ENCODE measurements at regions not wholly inside any gene's neighbourhood (a gene's known extent, or its start where the extent isn't known, plus 50 kb on each side); places are given as distances from the start of the nearest gene placed in this dataset.

DNA sequence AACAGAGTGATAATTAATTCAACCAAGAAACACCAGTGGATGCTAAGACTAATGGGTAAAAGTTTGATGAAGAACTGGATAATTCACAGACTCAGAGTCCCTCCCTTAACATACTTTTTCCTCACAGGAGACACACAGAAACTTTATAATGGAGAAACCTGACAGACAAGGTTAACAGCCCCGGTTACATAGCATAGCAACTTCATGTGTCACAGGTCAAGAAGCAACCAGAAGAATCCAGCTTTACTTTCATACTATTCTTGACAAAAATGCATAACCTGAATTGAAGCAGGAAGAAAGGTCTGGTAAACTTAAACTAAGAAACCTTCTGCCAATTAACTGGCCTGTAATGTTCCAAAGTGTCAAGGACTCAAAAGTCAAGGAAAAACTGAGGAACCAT, 375.9 kb downstream of the RNF144B start:
- H3K9me3 Mint-ChIP-seq, result peaks cover 0 to 6% (median 3%) of the 10 kb centered on the region in 7 donors
- H3K4me3 ChIP-seq (replicated peaks in 1 of 3; ENCODE audit: low read depth in 2 of 3, low read length in 3 of 3), result no peak overlapping the region
- H4K20me1 ChIP-seq (ENCODE audit: insufficient read depth, low read length), result no peaks in the 10 kb centered on the region
- H3K79me2 ChIP-seq (ENCODE audit: insufficient read depth, low read length), result no peaks in the 10 kb centered on the region
- H3K4me2 ChIP-seq (replicated peaks; ENCODE audit: extremely low read depth, low read length, poor library complexity, severe bottlenecking), result no peak overlapping the region
- H3K27ac ChIP-seq (ENCODE audit: low read depth in 1 of 2, low read length in 2 of 2), result no peak overlapping the region
- TF ChIP-seq, protein P1, sequence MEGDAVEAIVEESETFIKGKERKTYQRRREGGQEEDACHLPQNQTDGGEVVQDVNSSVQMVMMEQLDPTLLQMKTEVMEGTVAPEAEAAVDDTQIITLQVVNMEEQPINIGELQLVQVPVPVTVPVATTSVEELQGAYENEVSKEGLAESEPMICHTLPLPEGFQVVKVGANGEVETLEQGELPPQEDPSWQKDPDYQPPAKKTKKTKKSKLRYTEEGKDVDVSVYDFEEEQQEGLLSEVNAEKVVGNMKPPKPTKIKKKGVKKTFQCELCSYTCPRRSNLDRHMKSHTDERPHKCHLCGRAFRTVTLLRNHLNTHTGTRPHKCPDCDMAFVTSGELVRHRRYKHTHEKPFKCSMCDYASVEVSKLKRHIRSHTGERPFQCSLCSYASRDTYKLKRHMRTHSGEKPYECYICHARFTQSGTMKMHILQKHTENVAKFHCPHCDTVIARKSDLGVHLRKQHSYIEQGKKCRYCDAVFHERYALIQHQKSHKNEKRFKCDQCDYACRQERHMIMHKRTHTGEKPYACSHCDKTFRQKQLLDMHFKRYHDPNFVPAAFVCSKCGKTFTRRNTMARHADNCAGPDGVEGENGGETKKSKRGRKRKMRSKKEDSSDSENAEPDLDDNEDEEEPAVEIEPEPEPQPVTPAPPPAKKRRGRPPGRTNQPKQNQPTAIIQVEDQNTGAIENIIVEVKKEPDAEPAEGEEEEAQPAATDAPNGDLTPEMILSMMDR (IDR thresholded peaks at IDR 0.05), result no peak
- H3K36me3 Mint-ChIP-seq, result no peaks in the 10 kb centered on the region
- H3K27me3 Mint-ChIP-seq (ENCODE audit: low read depth in 3 of 3), result peaks cover 0 to under 1% (median 0%) of the 10 kb centered on the region in 3 donors
- no peaks in the 10 kb centered on the region for H3K27me3 ChIP-seq (ENCODE audit: control insufficient read depth in 2 of 2, insufficient read depth in 2 of 2, low read length in 2 of 2)
- H3K9me3 ChIP-seq (replicated peaks in 1 of 2; ENCODE audit: control insufficient read depth in 1 of 2, insufficient read depth in 1 of 2, low read length in 2 of 2), result no peaks in the 10 kb centered on the region
- no CpG with 5 or more reads among the region's 1 CpG for WGBS (ENCODE audit: insufficient coverage)
- intact Hi-C loops (cut with micrococcal nuclease), result no loop called here
- DNase-seq, result no peak
- no peak overlapping the region for H3K4me3 Mint-ChIP-seq
- no peaks in the 10 kb centered on the region for H3K4me1 Mint-ChIP-seq
- no peak overlapping the region for H2AFZ ChIP-seq (ENCODE audit: insufficient read depth, low read depth, low read length, poor library complexity, severe bottlenecking)
- no peak overlapping the region for H3K9ac ChIP-seq (ENCODE audit: insufficient read depth, low read length, poor library complexity, severe bottlenecking)
- no peaks in the 10 kb centered on the region for H3K36me3 ChIP-seq (replicated peaks in 1 of 2; ENCODE audit: control insufficient read depth in 1 of 2, insufficient read depth in 2 of 2, low read length in 2 of 2)
- no peak overlapping the region for H3K27ac Mint-ChIP-seq
- no peaks in the 10 kb centered on the region for H3K4me1 ChIP-seq (ENCODE audit: control insufficient read depth in 1 of 2, insufficient read depth in 2 of 2, low read length in 2 of 2)

DNA sequence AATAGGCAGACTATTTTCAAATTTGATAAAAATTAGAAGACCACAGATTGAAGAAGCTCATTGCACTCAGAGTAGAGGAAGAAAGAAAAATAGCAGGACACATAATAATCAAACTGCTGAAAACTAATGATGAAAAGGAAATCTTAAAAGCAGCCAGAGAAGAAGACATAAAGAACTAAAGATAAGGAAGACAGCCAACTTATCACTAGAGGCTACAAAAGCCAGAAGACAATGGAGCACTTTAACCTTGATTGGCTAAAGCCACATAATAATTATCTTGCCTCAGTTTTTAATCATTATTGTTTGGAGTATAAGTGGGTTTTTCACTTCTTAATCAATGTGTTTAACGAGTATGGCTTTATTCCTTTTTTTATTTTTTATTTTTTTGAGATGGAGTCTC, 397.6 kb downstream of the RNF144B start:
- Histone ChIP-seq H3K27ac (ENCODE audit: low read depth in 1 of 2, low read length in 2 of 2) (no peak overlapping the region), H3K4me1 (ENCODE audit: control insufficient read depth in 1 of 2, insufficient read depth in 2 of 2, low read length in 2 of 2) (no peaks in the 10 kb centered on the region), H4K20me1 (ENCODE audit: insufficient read depth, low read length) (no peaks in the 10 kb centered on the region), H2AFZ (ENCODE audit: insufficient read depth, low read depth, low read length, poor library complexity, severe bottlenecking) (no peak overlapping the region), H3K4me3 (replicated peaks in 1 of 3; ENCODE audit: low read depth in 2 of 3, low read length in 3 of 3) (no peak overlapping the region), H3K9me3 (replicated peaks in 1 of 2; ENCODE audit: control insufficient read depth in 1 of 2, insufficient read depth in 1 of 2, low read length in 2 of 2) (no peaks in the 10 kb centered on the region), H3K9ac (ENCODE audit: insufficient read depth, low read length, poor library complexity, severe bottlenecking) (no peak overlapping the region), H3K4me2 (replicated peaks; ENCODE audit: extremely low read depth, low read length, poor library complexity, severe bottlenecking) (no peak overlapping the region), H3K27me3 (ENCODE audit: control insufficient read depth in 2 of 2, insufficient read depth in 2 of 2, low read length in 2 of 2) (no peaks in the 10 kb centered on the region), H3K36me3 (replicated peaks in 1 of 2; ENCODE audit: control insufficient read depth in 1 of 2, insufficient read depth in 2 of 2, low read length in 2 of 2) (no peaks in the 10 kb centered on the region), H3K79me2 (ENCODE audit: insufficient read depth, low read length) (no peaks in the 10 kb centered on the region)
- DNase-seq, result no peak
- Mint-ChIP-seq H3K36me3 (no peaks in the 10 kb centered on the region), H3K27ac (no peak overlapping the region), H3K27me3 (ENCODE audit: low read depth in 3 of 3) (no peaks in the 10 kb centered on the region), H3K4me3 (no peak overlapping the region), H3K4me1 (no peaks in the 10 kb centered on the region), H3K9me3 (peaks cover 0 to 8% (median 3%) of the 10 kb centered on the region in 7 donors)
- WGBS (ENCODE audit: insufficient coverage), result no CpG with 5 or more reads among the region's 1 CpG
- TF ChIP-seq, protein P1 (IDR thresholded peaks at IDR 0.05), result no peak
- intact Hi-C loops (cut with micrococcal nuclease), result no loop called here

All from CD14-positive monocyte (primary cell).